MCF 10A (cell line): ENCODE measurements at regions not wholly inside any gene's neighbourhood (a gene's known extent, or its start where the extent isn't known, plus 50 kb on each side); places are given as distances from the start of the nearest gene placed in this dataset.

Experiments
- BruUV-seq: library from RNA; stranded (reverse); fragments of 400-500 nt; replicated peaks from 2 replicates; lab custom pipeline; 2021; lab: Mats Ljungman, UMichigan
- CTCF ChIA-PET: fragments of 300-600 bp; sonication (Branson Sonifier 250); formaldehyde crosslinking; extraction: SDS; loops from one replicate; lab custom pipeline; 2021; ENCODE audit warnings: antibody characterized with exemption, inconsistent platforms; lab: Yijun Ruan, JAX
- POLR2A ChIA-PET: fragments of 300-600, 350-650 bp; sonication (Branson Sonifier 250); formaldehyde crosslinking; extraction: SDS; loops from one replicate; lab custom pipeline; 2020; ENCODE audit warnings: antibody characterized with exemption, inconsistent platforms; lab: Yijun Ruan, JAX
- DNase-seq: peaks from one replicate; pipeline ENCODE4 v3.0.0-alpha.2; 2018; ENCODE audit not compliant: unreplicated experiment
- H3K27ac Mint-ChIP-seq: one replicate; pipeline ENCODE4 v1.8.0; 2022; ENCODE audit warnings: mild to moderate bottlenecking, low read depth, mixed read lengths; ENCODE audit not compliant: unreplicated experiment
- H3K27me3 Mint-ChIP-seq: one replicate; pipeline ENCODE4 v1.8.0; 2022; ENCODE audit warnings: mixed read lengths; ENCODE audit not compliant: insufficient read depth, unreplicated experiment
- H3K36me3 Mint-ChIP-seq: one replicate; pipeline ENCODE4 v1.8.0; 2022; ENCODE audit warnings: mild to moderate bottlenecking, moderate library complexity, mixed read lengths; ENCODE audit not compliant: insufficient read depth, unreplicated experiment
- H3K4me1 Mint-ChIP-seq: one replicate; pipeline ENCODE4 v1.8.0; 2022; ENCODE audit warnings: mixed read lengths; ENCODE audit not compliant: insufficient read depth, unreplicated experiment
- H3K4me3 Mint-ChIP-seq: one replicate; pipeline ENCODE4 v1.8.0; 2022; ENCODE audit warnings: mild to moderate bottlenecking, moderate library complexity, mixed read lengths; ENCODE audit not compliant: unreplicated experiment
- H3K9me3 Mint-ChIP-seq: one replicate; pipeline ENCODE4 v1.8.0; 2022; ENCODE audit warnings: mixed read lengths; ENCODE audit not compliant: unreplicated experiment
- intact Hi-C: fragments of 100-400 bp; cut with micrococcal nuclease; formaldehyde crosslinking; loops from 2 replicates; pipeline ENCODE4 v1.14.1; 2022
- TF ChIP-seq, protein P1 (sequence below): fragments of 200-600 bp; IDR thresholded peaks from one replicate; pipeline ENCODE4 v1.8.0; 2022; ENCODE audit warnings: antibody characterized with exemption, mild to moderate bottlenecking; ENCODE audit not compliant: unreplicated experiment

DNA sequence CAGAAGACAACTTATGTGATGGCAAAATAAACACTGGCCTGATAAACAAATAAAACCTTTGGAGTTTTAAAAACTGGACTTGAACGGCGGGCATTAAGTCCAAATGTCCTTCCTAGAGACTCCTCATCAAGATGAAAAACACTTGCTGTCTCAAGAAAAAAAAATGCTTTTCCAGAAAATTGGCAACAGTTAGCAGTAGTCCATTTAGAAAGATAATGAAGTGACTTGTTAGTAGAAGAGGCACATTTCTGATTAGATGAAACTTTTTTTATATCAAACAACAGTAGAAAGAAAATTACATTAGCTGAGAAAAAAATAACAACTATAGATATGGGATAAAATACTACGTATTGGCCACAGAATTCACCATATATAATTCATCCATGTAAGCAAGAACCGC is 1750.7 kb upstream of the PCDH20 start:
- no peaks in the 10 kb centered on the region for H3K36me3 Mint-ChIP-seq

DNA sequence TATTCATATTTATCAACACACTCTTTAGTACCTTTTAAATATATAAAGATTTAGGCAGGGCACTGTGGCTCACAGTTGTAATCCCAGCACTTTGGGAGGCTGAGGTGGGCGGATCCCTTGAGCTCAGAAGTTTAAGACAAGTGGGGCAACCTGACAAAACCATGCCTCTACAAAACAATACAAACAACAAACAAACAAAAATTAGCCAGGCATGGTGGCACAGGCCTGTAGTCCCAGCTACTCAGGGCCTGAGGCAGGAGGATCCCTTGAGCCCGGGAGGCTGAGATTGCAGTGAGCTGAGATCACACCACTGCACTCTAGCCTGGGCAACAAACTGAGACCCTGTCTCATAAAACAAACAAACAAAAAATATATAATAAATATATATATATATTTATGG is 1748.3 kb upstream of the PCDH20 start:
- TF ChIP-seq, protein P1, sequence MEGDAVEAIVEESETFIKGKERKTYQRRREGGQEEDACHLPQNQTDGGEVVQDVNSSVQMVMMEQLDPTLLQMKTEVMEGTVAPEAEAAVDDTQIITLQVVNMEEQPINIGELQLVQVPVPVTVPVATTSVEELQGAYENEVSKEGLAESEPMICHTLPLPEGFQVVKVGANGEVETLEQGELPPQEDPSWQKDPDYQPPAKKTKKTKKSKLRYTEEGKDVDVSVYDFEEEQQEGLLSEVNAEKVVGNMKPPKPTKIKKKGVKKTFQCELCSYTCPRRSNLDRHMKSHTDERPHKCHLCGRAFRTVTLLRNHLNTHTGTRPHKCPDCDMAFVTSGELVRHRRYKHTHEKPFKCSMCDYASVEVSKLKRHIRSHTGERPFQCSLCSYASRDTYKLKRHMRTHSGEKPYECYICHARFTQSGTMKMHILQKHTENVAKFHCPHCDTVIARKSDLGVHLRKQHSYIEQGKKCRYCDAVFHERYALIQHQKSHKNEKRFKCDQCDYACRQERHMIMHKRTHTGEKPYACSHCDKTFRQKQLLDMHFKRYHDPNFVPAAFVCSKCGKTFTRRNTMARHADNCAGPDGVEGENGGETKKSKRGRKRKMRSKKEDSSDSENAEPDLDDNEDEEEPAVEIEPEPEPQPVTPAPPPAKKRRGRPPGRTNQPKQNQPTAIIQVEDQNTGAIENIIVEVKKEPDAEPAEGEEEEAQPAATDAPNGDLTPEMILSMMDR = no peak
- peaks cover 7% of the 10 kb centered on the region for H3K27me3 Mint-ChIP-seq
- no peaks in the 10 kb centered on the region for H3K4me1 Mint-ChIP-seq
- intact Hi-C loops = no loop called here
- no peak overlapping the region for H3K27ac Mint-ChIP-seq
- no TSS peak for BruUV-seq
- no peak for DNase-seq
- POLR2A ChIA-PET = no interaction called here
- H3K4me3 Mint-ChIP-seq = no peak overlapping the region
- no peaks in the 10 kb centered on the region for H3K9me3 Mint-ChIP-seq
- CTCF ChIA-PET = no interaction called here
- H3K36me3 Mint-ChIP-seq = no peaks in the 10 kb centered on the region

More for the DNA sequence above, 1750.7 kb upstream of the PCDH20 start:
- intact Hi-C loops = no loop called here
- ChIA-PET POLR2A (no interaction called here), CTCF (no interaction called here)
- no peak overlapping the region for H3K27ac Mint-ChIP-seq
- no TSS peak for BruUV-seq
- DNase-seq = no peak
- H3K9me3 Mint-ChIP-seq = no peaks in the 10 kb centered on the region
- H3K4me3 Mint-ChIP-seq = no peak overlapping the region
- no peaks in the 10 kb centered on the region for H3K4me1 Mint-ChIP-seq
- H3K27me3 Mint-ChIP-seq = peaks cover 7% of the 10 kb centered on the region
- TF ChIP-seq, protein P1 = no peak

DNA sequence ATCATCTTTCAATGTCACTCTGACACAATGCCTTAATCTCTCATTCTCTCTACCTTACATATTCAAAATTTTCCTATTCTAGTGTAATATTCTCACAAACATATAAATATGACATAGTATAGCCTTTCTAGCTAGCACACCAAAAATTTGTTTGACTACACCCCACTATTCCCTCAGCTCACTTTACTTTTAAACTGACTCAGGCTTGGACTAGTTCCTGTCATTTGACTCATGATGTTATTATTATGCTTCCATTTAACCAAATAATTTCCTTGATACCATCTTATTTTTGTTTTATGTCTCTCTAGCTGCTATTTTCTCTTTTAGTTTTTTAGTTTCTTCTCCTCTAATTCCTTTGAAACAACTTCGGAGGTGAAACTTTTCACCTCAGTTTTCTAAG is 1745.6 kb upstream of the PCDH20 start:
- TF ChIP-seq, protein P1 = no peak
- BruUV-seq = no TSS peak
- ChIA-PET POLR2A (no interaction called here), CTCF (no interaction called here)
- H3K4me3 Mint-ChIP-seq = no peak overlapping the region
- H3K36me3 Mint-ChIP-seq = no peaks in the 10 kb centered on the region
- no peak for DNase-seq
- peaks cover 5% of the 10 kb centered on the region for H3K9me3 Mint-ChIP-seq
- H3K4me1 Mint-ChIP-seq = no peaks in the 10 kb centered on the region
- peaks cover 7% of the 10 kb centered on the region for H3K27me3 Mint-ChIP-seq
- intact Hi-C loops = no loop called here
- no peak overlapping the region for H3K27ac Mint-ChIP-seq

DNA sequence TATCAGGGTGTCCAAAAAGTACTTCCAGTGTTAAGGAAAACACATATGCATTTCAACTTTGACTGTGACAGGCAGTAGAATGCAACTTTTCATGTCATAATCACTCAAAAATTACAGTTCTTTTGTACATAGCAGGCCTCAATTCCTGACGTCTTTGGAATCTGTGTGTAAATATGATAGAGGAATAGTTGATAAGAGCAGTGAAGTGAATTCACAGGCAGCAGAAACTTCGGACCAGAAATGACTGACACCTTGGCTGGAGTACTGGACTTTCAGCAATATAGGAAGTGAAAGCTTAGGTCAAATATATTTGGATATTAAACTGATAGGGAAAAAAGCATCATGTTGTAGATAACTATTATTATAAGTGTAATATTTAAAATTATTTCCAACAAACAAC is 1741.2 kb upstream of the PCDH20 start:
- H3K4me1 Mint-ChIP-seq = no peaks in the 10 kb centered on the region
- ChIA-PET CTCF (no interaction called here), POLR2A (no interaction called here)
- peaks cover 5% of the 10 kb centered on the region for H3K9me3 Mint-ChIP-seq
- no peaks in the 10 kb centered on the region for H3K27me3 Mint-ChIP-seq
- TF ChIP-seq, protein P1 = no peak
- no TSS peak for BruUV-seq
- intact Hi-C loops = no loop called here
- DNase-seq = no peak
- no peaks in the 10 kb centered on the region for H3K36me3 Mint-ChIP-seq
- no peak overlapping the region for H3K27ac Mint-ChIP-seq
- H3K4me3 Mint-ChIP-seq = no peak overlapping the region
